HEK293 (cell line): ENCODE measurements at regions not wholly inside any gene's neighbourhood (a gene's known extent, or its start where the extent isn't known, plus 50 kb on each side); places are given as distances from the start of the nearest gene placed in this dataset.

Experiments used
- EGR2 ChIP-seq: fragments of 450-650 bp; formaldehyde crosslinking; IDR thresholded peaks from 2 replicates; pipeline ENCODE4 v1.5.1; 2016; ENCODE audit warnings: low read depth, missing biosample characterization, missing genetic modification characterization
- GLIS1 ChIP-seq: fragments of 450-650 bp; formaldehyde crosslinking; IDR thresholded peaks from 2 replicates; pipeline ENCODE4 v1.5.1; 2016; ENCODE audit warnings: missing biosample characterization, missing genetic modification characterization
- HIC1 ChIP-seq: fragments of 450-650 bp; formaldehyde crosslinking; IDR thresholded peaks from 2 replicates; pipeline ENCODE4 v1.5.1; 2016; ENCODE audit warnings: missing biosample characterization, missing genetic modification characterization
- INSM2 ChIP-seq: fragments of 450-650 bp; formaldehyde crosslinking; IDR thresholded peaks from 2 replicates; pipeline ENCODE4 v1.5.1; 2016; ENCODE audit warnings: missing biosample characterization, missing genetic modification characterization
- KLF1 ChIP-seq: fragments of 450-650 bp; formaldehyde crosslinking; IDR thresholded peaks from 2 replicates; pipeline ENCODE4 v1.5.1; 2016; ENCODE audit warnings: missing biosample characterization, missing genetic modification characterization
- MYNN ChIP-seq: fragments of 450-650 bp; formaldehyde crosslinking; IDR thresholded peaks from 2 replicates; pipeline ENCODE4 v1.5.1; 2016; ENCODE audit warnings: missing biosample characterization, missing genetic modification characterization, borderline replicate concordance
- OSR2 ChIP-seq: fragments of 450-650 bp; formaldehyde crosslinking; IDR thresholded peaks from 2 replicates; pipeline ENCODE4 v1.5.1; 2016; ENCODE audit warnings: missing biosample characterization, missing genetic modification characterization
- SP7 ChIP-seq: fragments of 450-650 bp; formaldehyde crosslinking; IDR thresholded peaks from 2 replicates; pipeline ENCODE4 v1.5.1; 2016; ENCODE audit warnings: missing biosample characterization, missing genetic modification characterization
- WT1 ChIP-seq: fragments of 450-650 bp; formaldehyde crosslinking; IDR thresholded peaks from 2 replicates; pipeline ENCODE4 v1.5.1; 2016; ENCODE audit warnings: missing biosample characterization, missing genetic modification characterization
- ZBTB21 ChIP-seq: fragments of 450-650 bp; formaldehyde crosslinking; IDR thresholded peaks from 2 replicates; pipeline ENCODE4 v1.5.1; 2017; ENCODE audit warnings: missing biosample characterization, missing genetic modification characterization
- ZEB2 ChIP-seq: fragments of 450-650 bp; formaldehyde crosslinking; IDR thresholded peaks from 2 replicates; pipeline ENCODE4 v1.5.1; 2016; ENCODE audit warnings: missing biosample characterization, missing genetic modification characterization
- ZNF157 ChIP-seq: fragments of 450-650 bp; formaldehyde crosslinking; IDR thresholded peaks from 2 replicates; pipeline ENCODE4 v1.5.1; 2016; ENCODE audit warnings: missing biosample characterization, missing genetic modification characterization
- ZNF223 ChIP-seq: fragments of 450-650 bp; formaldehyde crosslinking; IDR thresholded peaks from 2 replicates; pipeline ENCODE4 v1.5.1; 2016; ENCODE audit warnings: missing biosample characterization, missing genetic modification characterization
- ZNF248 ChIP-seq: fragments of 450-650 bp; formaldehyde crosslinking; IDR thresholded peaks from 2 replicates; pipeline ENCODE4 v1.5.1; 2017; ENCODE audit warnings: missing biosample characterization, missing genetic modification characterization
- ZNF311 ChIP-seq: fragments of 450-650 bp; formaldehyde crosslinking; IDR thresholded peaks from 2 replicates; pipeline ENCODE4 v1.5.1; 2017; ENCODE audit warnings: missing biosample characterization, missing genetic modification characterization, borderline replicate concordance
- ZNF37A ChIP-seq: fragments of 450-650 bp; IDR thresholded peaks from 2 replicates; pipeline ENCODE4 v1.5.1; 2018; ENCODE audit warnings: missing biosample characterization, missing genetic modification characterization
- ZNF423 ChIP-seq: fragments of 450-650 bp; formaldehyde crosslinking; IDR thresholded peaks from 2 replicates; pipeline ENCODE4 v1.5.1; 2016; ENCODE audit warnings: missing biosample characterization, missing genetic modification characterization
- ZNF426 ChIP-seq: fragments of 450-650 bp; formaldehyde crosslinking; IDR thresholded peaks from 2 replicates; pipeline ENCODE4 v1.5.1; 2017; ENCODE audit warnings: missing biosample characterization, missing genetic modification characterization, mild to moderate bottlenecking, inconsistent platforms, moderate library complexity
- ZNF585B ChIP-seq: fragments of 450-650 bp; formaldehyde crosslinking; IDR thresholded peaks from 2 replicates; pipeline ENCODE4 v1.5.1; 2016; ENCODE audit warnings: missing biosample characterization, missing genetic modification characterization
- ZNF596 ChIP-seq: fragments of 450-650 bp; IDR thresholded peaks from 2 replicates; pipeline ENCODE4 v1.5.0; 2018; ENCODE audit warnings: missing biosample characterization, mild to moderate bottlenecking, missing genetic modification characterization, moderate library complexity
- ZNF629 ChIP-seq: fragments of 450-650 bp; formaldehyde crosslinking; IDR thresholded peaks from 2 replicates; pipeline ENCODE4 v1.5.1; 2017; ENCODE audit warnings: missing biosample characterization, missing genetic modification characterization
- ZNF747 ChIP-seq: fragments of 450-650 bp; formaldehyde crosslinking; IDR thresholded peaks from 2 replicates; pipeline ENCODE4 v1.5.1; 2016; ENCODE audit warnings: missing biosample characterization, missing genetic modification characterization
- ZNF843 ChIP-seq: fragments of 450-650 bp; formaldehyde crosslinking; IDR thresholded peaks from 2 replicates; pipeline ENCODE4 v1.5.1; 2016; ENCODE audit warnings: missing biosample characterization, missing genetic modification characterization
- ZXDB ChIP-seq: fragments of 450-650 bp; formaldehyde crosslinking; IDR thresholded peaks from 2 replicates; pipeline ENCODE4 v1.5.1; 2016; ENCODE audit warnings: missing biosample characterization, missing genetic modification characterization
- TF ChIP-seq, protein P1 (sequence below): fragments of 450-650 bp; formaldehyde crosslinking; IDR thresholded peaks from 2 replicates; pipeline ENCODE4 v1.5.1; 2016; ENCODE audit warnings: missing biosample characterization, missing genetic modification characterization
- TF ChIP-seq, protein P2 (sequence below): fragments of 450-650 bp; formaldehyde crosslinking; IDR thresholded peaks from 2 replicates; pipeline ENCODE4 v1.5.1; 2016; ENCODE audit warnings: missing biosample characterization, missing genetic modification characterization, low read depth
- TF ChIP-seq, protein P3 (sequence below): fragments of 450-650 bp; formaldehyde crosslinking; IDR thresholded peaks from 2 replicates; pipeline ENCODE4 v1.5.1; 2017; ENCODE audit warnings: missing biosample characterization, missing genetic modification characterization
- TF ChIP-seq, protein P4 (sequence below): fragments of 450-650 bp; formaldehyde crosslinking; IDR thresholded peaks from 2 replicates; pipeline ENCODE4 v1.5.1; 2017; ENCODE audit warnings: missing biosample characterization, missing genetic modification characterization
- TF ChIP-seq, protein P5 (sequence below): fragments of 450-650 bp; IDR thresholded peaks from 2 replicates; pipeline ENCODE4 v1.5.1; 2018; ENCODE audit warnings: missing biosample characterization, missing genetic modification characterization

GRCh38 chrX:40368611-40369061 is 212.1 kb upstream of the ATP6AP2 start (continued):
- TF ChIP-seq ZNF248 (tag by site-specific recombination), result no peak
- TF ChIP-seq, protein P1, sequence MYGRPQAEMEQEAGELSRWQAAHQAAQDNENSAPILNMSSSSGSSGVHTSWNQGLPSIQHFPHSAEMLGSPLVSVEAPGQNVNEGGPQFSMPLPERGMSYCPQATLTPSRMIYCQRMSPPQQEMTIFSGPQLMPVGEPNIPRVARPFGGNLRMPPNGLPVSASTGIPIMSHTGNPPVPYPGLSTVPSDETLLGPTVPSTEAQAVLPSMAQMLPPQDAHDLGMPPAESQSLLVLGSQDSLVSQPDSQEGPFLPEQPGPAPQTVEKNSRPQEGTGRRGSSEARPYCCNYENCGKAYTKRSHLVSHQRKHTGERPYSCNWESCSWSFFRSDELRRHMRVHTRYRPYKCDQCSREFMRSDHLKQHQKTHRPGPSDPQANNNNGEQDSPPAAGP (tag by site-specific recombination), result peak; percentile 82
- TF ChIP-seq ZNF585B (tag by site-specific recombination), result no peak
- TF ChIP-seq ZNF747 (tag by site-specific recombination), result no peak
- 0 out of 2 replicates have a peak, but pooled peaks have one; percentile 20 for TF ChIP-seq ZXDB (tag by site-specific recombination)
- TF ChIP-seq ZNF596 (tag by site-specific recombination), result 0 out of 2 replicates have a peak, but pooled peaks have one; percentile 12
- TF ChIP-seq, protein P2, sequence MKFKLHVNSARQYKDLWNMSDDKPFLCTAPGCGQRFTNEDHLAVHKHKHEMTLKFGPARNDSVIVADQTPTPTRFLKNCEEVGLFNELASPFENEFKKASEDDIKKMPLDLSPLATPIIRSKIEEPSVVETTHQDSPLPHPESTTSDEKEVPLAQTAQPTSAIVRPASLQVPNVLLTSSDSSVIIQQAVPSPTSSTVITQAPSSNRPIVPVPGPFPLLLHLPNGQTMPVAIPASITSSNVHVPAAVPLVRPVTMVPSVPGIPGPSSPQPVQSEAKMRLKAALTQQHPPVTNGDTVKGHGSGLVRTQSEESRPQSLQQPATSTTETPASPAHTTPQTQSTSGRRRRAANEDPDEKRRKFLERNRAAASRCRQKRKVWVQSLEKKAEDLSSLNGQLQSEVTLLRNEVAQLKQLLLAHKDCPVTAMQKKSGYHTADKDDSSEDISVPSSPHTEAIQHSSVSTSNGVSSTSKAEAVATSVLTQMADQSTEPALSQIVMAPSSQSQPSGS (tag by site-specific recombination), result 0 out of 2 replicates have a peak, but pooled peaks have one; percentile 41
- TF ChIP-seq SP7 (tag by site-specific recombination), result peak; percentile 23; the same call in 1 of the 2 replicates
- TF ChIP-seq EGR2 (tag by site-specific recombination), result peak; percentile 89
- TF ChIP-seq ZNF629 (tag by site-specific recombination), result peak; percentile 51
- no peak for TF ChIP-seq ZNF426 (tag by site-specific recombination)
- TF ChIP-seq ZNF843, result peak; percentile 58; the same call in 1 of the 2 replicates
- peak; percentile 99 for TF ChIP-seq GLIS1
- TF ChIP-seq, protein P3, sequence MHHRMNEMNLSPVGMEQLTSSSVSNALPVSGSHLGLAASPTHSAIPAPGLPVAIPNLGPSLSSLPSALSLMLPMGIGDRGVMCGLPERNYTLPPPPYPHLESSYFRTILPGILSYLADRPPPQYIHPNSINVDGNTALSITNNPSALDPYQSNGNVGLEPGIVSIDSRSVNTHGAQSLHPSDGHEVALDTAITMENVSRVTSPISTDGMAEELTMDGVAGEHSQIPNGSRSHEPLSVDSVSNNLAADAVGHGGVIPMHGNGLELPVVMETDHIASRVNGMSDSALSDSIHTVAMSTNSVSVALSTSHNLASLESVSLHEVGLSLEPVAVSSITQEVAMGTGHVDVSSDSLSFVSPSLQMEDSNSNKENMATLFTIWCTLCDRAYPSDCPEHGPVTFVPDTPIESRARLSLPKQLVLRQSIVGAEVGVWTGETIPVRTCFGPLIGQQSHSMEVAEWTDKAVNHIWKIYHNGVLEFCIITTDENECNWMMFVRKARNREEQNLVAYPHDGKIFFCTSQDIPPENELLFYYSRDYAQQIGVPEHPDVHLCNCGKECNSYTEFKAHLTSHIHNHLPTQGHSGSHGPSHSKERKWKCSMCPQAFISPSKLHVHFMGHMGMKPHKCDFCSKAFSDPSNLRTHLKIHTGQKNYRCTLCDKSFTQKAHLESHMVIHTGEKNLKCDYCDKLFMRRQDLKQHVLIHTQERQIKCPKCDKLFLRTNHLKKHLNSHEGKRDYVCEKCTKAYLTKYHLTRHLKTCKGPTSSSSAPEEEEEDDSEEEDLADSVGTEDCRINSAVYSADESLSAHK, result no peak
- TF ChIP-seq MYNN (tag by site-specific recombination), result no peak; the same call in 1 of the 2 replicates
- TF ChIP-seq, protein P4, sequence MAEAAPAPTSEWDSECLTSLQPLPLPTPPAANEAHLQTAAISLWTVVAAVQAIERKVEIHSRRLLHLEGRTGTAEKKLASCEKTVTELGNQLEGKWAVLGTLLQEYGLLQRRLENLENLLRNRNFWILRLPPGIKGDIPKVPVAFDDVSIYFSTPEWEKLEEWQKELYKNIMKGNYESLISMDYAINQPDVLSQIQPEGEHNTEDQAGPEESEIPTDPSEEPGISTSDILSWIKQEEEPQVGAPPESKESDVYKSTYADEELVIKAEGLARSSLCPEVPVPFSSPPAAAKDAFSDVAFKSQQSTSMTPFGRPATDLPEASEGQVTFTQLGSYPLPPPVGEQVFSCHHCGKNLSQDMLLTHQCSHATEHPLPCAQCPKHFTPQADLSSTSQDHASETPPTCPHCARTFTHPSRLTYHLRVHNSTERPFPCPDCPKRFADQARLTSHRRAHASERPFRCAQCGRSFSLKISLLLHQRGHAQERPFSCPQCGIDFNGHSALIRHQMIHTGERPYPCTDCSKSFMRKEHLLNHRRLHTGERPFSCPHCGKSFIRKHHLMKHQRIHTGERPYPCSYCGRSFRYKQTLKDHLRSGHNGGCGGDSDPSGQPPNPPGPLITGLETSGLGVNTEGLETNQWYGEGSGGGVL (tag by site-specific recombination), result no peak
- TF ChIP-seq, protein P5, sequence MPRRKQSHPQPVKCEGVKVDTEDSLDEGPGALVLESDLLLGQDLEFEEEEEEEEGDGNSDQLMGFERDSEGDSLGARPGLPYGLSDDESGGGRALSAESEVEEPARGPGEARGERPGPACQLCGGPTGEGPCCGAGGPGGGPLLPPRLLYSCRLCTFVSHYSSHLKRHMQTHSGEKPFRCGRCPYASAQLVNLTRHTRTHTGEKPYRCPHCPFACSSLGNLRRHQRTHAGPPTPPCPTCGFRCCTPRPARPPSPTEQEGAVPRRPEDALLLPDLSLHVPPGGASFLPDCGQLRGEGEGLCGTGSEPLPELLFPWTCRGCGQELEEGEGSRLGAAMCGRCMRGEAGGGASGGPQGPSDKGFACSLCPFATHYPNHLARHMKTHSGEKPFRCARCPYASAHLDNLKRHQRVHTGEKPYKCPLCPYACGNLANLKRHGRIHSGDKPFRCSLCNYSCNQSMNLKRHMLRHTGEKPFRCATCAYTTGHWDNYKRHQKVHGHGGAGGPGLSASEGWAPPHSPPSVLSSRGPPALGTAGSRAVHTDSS (tag by site-specific recombination), result no peak
- peak; percentile 69 for TF ChIP-seq OSR2 (tag by site-specific recombination)
- TF ChIP-seq KLF1 (tag by site-specific recombination), result no peak
- no peak for TF ChIP-seq ZNF223
- TF ChIP-seq ZNF37A (tag by site-specific recombination), result no peak
- TF ChIP-seq WT1, result no peak; the same call in 1 of the 2 replicates
- no peak for TF ChIP-seq ZBTB21 (tag by site-specific recombination)
- peak; percentile 67 for TF ChIP-seq HIC1 (tag by site-specific recombination)
- peak; percentile 67 for TF ChIP-seq ZNF423
- peak; percentile 48; the same call in 1 of the 2 replicates for TF ChIP-seq ZEB2 (tag by site-specific recombination)
- peak; percentile 60; the same call in 1 of the 2 replicates for TF ChIP-seq INSM2 (tag by site-specific recombination)
- no peak for TF ChIP-seq ZNF157 (tag by site-specific recombination)
- no peak for TF ChIP-seq ZNF311 (tag by site-specific recombination)
